ENCODE measurements at regions not wholly inside any gene's neighbourhood (a gene's known extent, or its start where the extent isn't known, plus 50 kb on each side); places are given as distances from the start of the nearest gene placed in this dataset.

- Histone ChIP-seq H3K4me1 (ENCODE audit: control insufficient read depth, insufficient read depth, low read length) (no peaks in the 10 kb centered on the region), H3K36me3 (ENCODE audit: control insufficient read depth, insufficient read depth, low read length) (no peaks in the 10 kb centered on the region), H3K27ac (ENCODE audit: low read depth, low read length) (peak overlapping the region; percentile 6), H3K9me3 (ENCODE audit: control insufficient read depth, insufficient read depth, low read length) (no peaks in the 10 kb centered on the region), H3K27me3 (ENCODE audit: control insufficient read depth, insufficient read depth, low read length) (no peaks in the 10 kb centered on the region), H3K4me3 (ENCODE audit: low read depth, low read length) (no peak overlapping the region)
- WGBS (ENCODE audit: insufficient coverage), result no CpG with 5 or more reads among the region's 4 CpGs
- DNase-seq (ENCODE audit: low read depth in 4 of 6, low spot score in 6 of 6), result peak in 2 of 6 donors; percentile 20 to 43
Observed at GRCh38 chr3:176415661-176416295, 781.5 kb downstream of the TBL1XR1 start.

GRCh38 chr3:176412771-176413170 is 784.5 kb downstream of the TBL1XR1 start:
- Histone ChIP-seq H3K27me3 (ENCODE audit: control insufficient read depth, insufficient read depth, low read length) (no peaks in the 10 kb centered on the region), H3K36me3 (ENCODE audit: control insufficient read depth, insufficient read depth, low read length) (no peaks in the 10 kb centered on the region), H3K4me3 (ENCODE audit: low read depth, low read length) (no peak overlapping the region), H3K27ac (ENCODE audit: low read depth, low read length) (no peak overlapping the region), H3K4me1 (ENCODE audit: control insufficient read depth, insufficient read depth, low read length) (no peaks in the 10 kb centered on the region), H3K9me3 (ENCODE audit: control insufficient read depth, insufficient read depth, low read length) (no peaks in the 10 kb centered on the region)
- peak in 1 of 6 donors; percentile 61 for DNase-seq (ENCODE audit: low read depth in 4 of 6, low spot score in 6 of 6)
- 100% methylated on average over 1 of the region's 3 CpGs for WGBS (ENCODE audit: insufficient coverage)

GRCh38 chr3:176403531-176403930 is 793.8 kb downstream of the TBL1XR1 start:
- no peak for DNase-seq (ENCODE audit: low read depth in 4 of 6, low spot score in 6 of 6)
- Histone ChIP-seq H3K27ac (ENCODE audit: low read depth, low read length) (no peak overlapping the region), H3K4me3 (ENCODE audit: low read depth, low read length) (no peak overlapping the region), H3K4me1 (ENCODE audit: control insufficient read depth, insufficient read depth, low read length) (no peaks in the 10 kb centered on the region), H3K27me3 (ENCODE audit: control insufficient read depth, insufficient read depth, low read length) (no peaks in the 10 kb centered on the region), H3K36me3 (ENCODE audit: control insufficient read depth, insufficient read depth, low read length) (no peaks in the 10 kb centered on the region), H3K9me3 (ENCODE audit: control insufficient read depth, insufficient read depth, low read length) (no peaks in the 10 kb centered on the region)
- WGBS (ENCODE audit: insufficient coverage), result no CpG with 5 or more reads among the region's 1 CpG

GRCh38 chr3:176401211-176401610 is 796.1 kb downstream of the TBL1XR1 start:
- H3K27me3 ChIP-seq (ENCODE audit: control insufficient read depth, insufficient read depth, low read length), result no peaks in the 10 kb centered on the region
- no peak overlapping the region for H3K4me3 ChIP-seq (ENCODE audit: low read depth, low read length)
- H3K36me3 ChIP-seq (ENCODE audit: control insufficient read depth, insufficient read depth, low read length), result no peaks in the 10 kb centered on the region
- H3K9me3 ChIP-seq (ENCODE audit: control insufficient read depth, insufficient read depth, low read length), result no peaks in the 10 kb centered on the region
- WGBS (ENCODE audit: insufficient coverage), result 60% methylated on average over 1 of the region's 3 CpGs
- peak in 2 of 6 donors; percentile 10 for DNase-seq (ENCODE audit: low read depth in 4 of 6, low spot score in 6 of 6)
- no peak overlapping the region for H3K27ac ChIP-seq (ENCODE audit: low read depth, low read length)
- no peaks in the 10 kb centered on the region for H3K4me1 ChIP-seq (ENCODE audit: control insufficient read depth, insufficient read depth, low read length)

- no peaks in the 10 kb centered on the region for H3K27me3 ChIP-seq (ENCODE audit: control insufficient read depth, insufficient read depth, low read length)
- no peaks in the 10 kb centered on the region for H3K36me3 ChIP-seq (ENCODE audit: control insufficient read depth, insufficient read depth, low read length)
- WGBS (ENCODE audit: insufficient coverage), result 83% methylated on average over 2 of the region's 2 CpGs
- H3K4me3 ChIP-seq (ENCODE audit: low read depth, low read length), result no peak overlapping the region
- H3K4me1 ChIP-seq (ENCODE audit: control insufficient read depth, insufficient read depth, low read length), result no peaks in the 10 kb centered on the region
- no peak overlapping the region for H3K27ac ChIP-seq (ENCODE audit: low read depth, low read length)
- no peak for DNase-seq (ENCODE audit: low read depth in 4 of 6, low spot score in 6 of 6)
- no peaks in the 10 kb centered on the region for H3K9me3 ChIP-seq (ENCODE audit: control insufficient read depth, insufficient read depth, low read length)
Observed at GRCh38 chr3:176399193-176399592, 798.1 kb downstream of the TBL1XR1 start.

GRCh38 chr3:176395240-176395639 is 802.0 kb downstream of the TBL1XR1 start:
- H3K4me3 ChIP-seq (ENCODE audit: low read depth, low read length), result no peak overlapping the region
- WGBS (ENCODE audit: insufficient coverage), result no CpG with 5 or more reads among the region's 2 CpGs
- H3K4me1 ChIP-seq (ENCODE audit: control insufficient read depth, insufficient read depth, low read length), result no peaks in the 10 kb centered on the region
- H3K27me3 ChIP-seq (ENCODE audit: control insufficient read depth, insufficient read depth, low read length), result no peaks in the 10 kb centered on the region
- no peak for DNase-seq (ENCODE audit: low read depth in 4 of 6, low spot score in 6 of 6)
- no peak overlapping the region for H3K27ac ChIP-seq (ENCODE audit: low read depth, low read length)
- no peaks in the 10 kb centered on the region for H3K9me3 ChIP-seq (ENCODE audit: control insufficient read depth, insufficient read depth, low read length)
- no peaks in the 10 kb centered on the region for H3K36me3 ChIP-seq (ENCODE audit: control insufficient read depth, insufficient read depth, low read length)

GRCh38 chr3:176378789-176379188 is 818.5 kb downstream of the TBL1XR1 start:
- H3K27me3 ChIP-seq (ENCODE audit: control insufficient read depth, insufficient read depth, low read length), result no peaks in the 10 kb centered on the region
- no peak overlapping the region for H3K4me3 ChIP-seq (ENCODE audit: low read depth, low read length)
- H3K9me3 ChIP-seq (ENCODE audit: control insufficient read depth, insufficient read depth, low read length), result no peaks in the 10 kb centered on the region
- no peak overlapping the region for H3K27ac ChIP-seq (ENCODE audit: low read depth, low read length)
- H3K4me1 ChIP-seq (ENCODE audit: control insufficient read depth, insufficient read depth, low read length), result no peaks in the 10 kb centered on the region
- no peak for DNase-seq (ENCODE audit: low read depth in 4 of 6, low spot score in 6 of 6)
- no CpG with 5 or more reads among the region's 2 CpGs for WGBS (ENCODE audit: insufficient coverage)
- H3K36me3 ChIP-seq (ENCODE audit: control insufficient read depth, insufficient read depth, low read length), result no peaks in the 10 kb centered on the region

GRCh38 chr3:176376531-176376930 is 820.8 kb downstream of the TBL1XR1 start:
- Histone ChIP-seq H3K36me3 (ENCODE audit: control insufficient read depth, insufficient read depth, low read length) (no peaks in the 10 kb centered on the region), H3K4me1 (ENCODE audit: control insufficient read depth, insufficient read depth, low read length) (no peaks in the 10 kb centered on the region), H3K9me3 (ENCODE audit: control insufficient read depth, insufficient read depth, low read length) (no peaks in the 10 kb centered on the region), H3K27ac (ENCODE audit: low read depth, low read length) (no peak overlapping the region), H3K27me3 (ENCODE audit: control insufficient read depth, insufficient read depth, low read length) (no peaks in the 10 kb centered on the region), H3K4me3 (ENCODE audit: low read depth, low read length) (no peak overlapping the region)
- peak in 1 of 6 donors; percentile 6 for DNase-seq (ENCODE audit: low read depth in 4 of 6, low spot score in 6 of 6)

- Histone ChIP-seq H3K27ac (ENCODE audit: low read depth, low read length) (no peak overlapping the region), H3K4me1 (ENCODE audit: control insufficient read depth, insufficient read depth, low read length) (no peaks in the 10 kb centered on the region), H3K27me3 (ENCODE audit: control insufficient read depth, insufficient read depth, low read length) (no peaks in the 10 kb centered on the region), H3K9me3 (ENCODE audit: control insufficient read depth, insufficient read depth, low read length) (no peaks in the 10 kb centered on the region), H3K4me3 (ENCODE audit: low read depth, low read length) (no peak overlapping the region), H3K36me3 (ENCODE audit: control insufficient read depth, insufficient read depth, low read length) (no peaks in the 10 kb centered on the region)
- no peak for DNase-seq (ENCODE audit: low read depth in 4 of 6, low spot score in 6 of 6)
- 80% methylated on average over 1 of the region's 1 CpG for WGBS (ENCODE audit: insufficient coverage)
Observed at GRCh38 chr3:176375519-176375918, 821.8 kb downstream of the TBL1XR1 start.

GRCh38 chr3:176362191-176362731 is 835.0 kb downstream of the TBL1XR1 start:
- no peak for DNase-seq (ENCODE audit: low read depth in 4 of 6, low spot score in 6 of 6)
- 87% methylated on average over 45 of the region's 45 CpGs for WGBS (ENCODE audit: insufficient coverage)
- no peaks in the 10 kb centered on the region for H3K9me3 ChIP-seq (ENCODE audit: control insufficient read depth, insufficient read depth, low read length)
- no peak overlapping the region for H3K4me3 ChIP-seq (ENCODE audit: low read depth, low read length)
- no peaks in the 10 kb centered on the region for H3K4me1 ChIP-seq (ENCODE audit: control insufficient read depth, insufficient read depth, low read length)
- no peaks in the 10 kb centered on the region for H3K27me3 ChIP-seq (ENCODE audit: control insufficient read depth, insufficient read depth, low read length)
- no peaks in the 10 kb centered on the region for H3K36me3 ChIP-seq (ENCODE audit: control insufficient read depth, insufficient read depth, low read length)
- H3K27ac ChIP-seq (ENCODE audit: low read depth, low read length), result no peak overlapping the region
